Lower leg skin (tissue), 4 donors: ENCODE measurements at regions not wholly inside any gene's neighbourhood (a gene's known extent, or its start where the extent isn't known, plus 50 kb on each side); places are given as distances from the start of the nearest gene placed in this dataset.

Experiments used
- DNase-seq, 2 donors: peaks; one replicate each; pipeline ENCODE4 v3.0.0-alpha.2; 2019; ENCODE audit warnings: low spot score in 2 of 2
- H3K4me3 ChIP-seq: fragments of 200-600 bp; sonication (generic); 2 replicates; pipeline ENCODE4 v1.5.1; 2017; ENCODE audit warnings: mild to moderate bottlenecking, low read depth; ENCODE audit not compliant: poor library complexity, severe bottlenecking
- CTCF ChIP-seq, 3 donors: fragments of 450-650 bp; IDR thresholded peaks; one replicate each; pipeline ENCODE4 v1.5.1; 2016; ENCODE audit warnings: antibody characterized with exemption in 3 of 3, mild to moderate bottlenecking in 3 of 3, moderate library complexity in 2 of 3
- POLR2A ChIP-seq, 2 donors: fragments of 450-650 bp; IDR thresholded peaks; one replicate each; pipeline ENCODE4 v1.6.1; 2016 to 2017; ENCODE audit warnings: antibody characterized with exemption in 2 of 2, mild to moderate bottlenecking in 1 of 2, moderate library complexity in 1 of 2
- WGBS, 2 donors: methylation state at CpG; one replicate each; pipeline ENCODE4 v1.1.5; 2018; 5-methylcytosine and 5-hydroxymethylcytosine counted together
- intact Hi-C: fragments of 100-400 bp; cut with DNase I; formaldehyde crosslinking; loops from one replicate; pipeline ENCODE4 v1.15.0; 2023; ENCODE audit warnings: low total_unique reads

DNA sequence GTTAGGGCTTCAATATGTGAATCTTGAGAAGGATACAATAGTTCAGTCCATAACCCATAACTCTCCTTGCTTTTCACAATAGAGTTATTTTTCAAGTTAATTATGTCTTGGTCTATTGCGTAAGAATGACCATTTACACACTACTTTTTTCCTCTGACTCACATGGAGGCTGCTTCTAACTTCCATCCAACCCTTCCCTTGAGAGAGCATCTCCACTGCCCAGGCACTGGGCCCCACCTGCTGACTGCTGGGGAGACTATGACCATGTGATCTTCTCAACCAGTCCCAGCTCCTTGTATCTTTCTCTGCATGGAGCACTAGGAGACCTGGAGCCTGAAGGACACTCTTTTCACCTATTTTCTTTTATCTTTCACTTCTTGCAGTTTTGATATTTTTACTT, 251.5 kb downstream of the GPD2 start:
- no peak for DNase-seq
- no peak overlapping the region for H3K4me3 ChIP-seq
- WGBS, 2 donors: 93 to 95% methylated on average over 1 of the region's 1 CpG
- intact Hi-C loops: loop anchor here (5.0 kb wide), 1 partner anchor 140 kb away; no protein-coding TSS in a partner anchor
- no peak for TF ChIP-seq POLR2A (IDR thresholded peaks at IDR 0.05)
- no peak for TF ChIP-seq CTCF (IDR thresholded peaks at IDR 0.05)

- WGBS, 2 donors: 82 to 90% methylated on average over 1 of the region's 1 CpG
- H3K4me3 ChIP-seq: no peak overlapping the region
- no peak for DNase-seq
- no peak for TF ChIP-seq POLR2A (IDR thresholded peaks at IDR 0.05)
- TF ChIP-seq CTCF (IDR thresholded peaks at IDR 0.05): no peak
- intact Hi-C loops: loop anchor here (5.0 kb wide), 1 partner anchor 143 kb away; no protein-coding TSS in a partner anchor
These were observed 253.8 kb downstream of the GPD2 start for GRCh38 chr2:156689939-156690338.

GRCh38 chr2:156691014-156691413, 254.8 kb downstream of the GPD2 start:
- no peak for DNase-seq
- 88 to 92% methylated on average over 1 of the region's 1 CpG for WGBS, 2 donors
- TF ChIP-seq POLR2A (IDR thresholded peaks at IDR 0.05): no peak
- TF ChIP-seq CTCF (IDR thresholded peaks at IDR 0.05): no peak
- intact Hi-C loops: no loop called here
- no peak overlapping the region for H3K4me3 ChIP-seq

GRCh38 chr2:156695020-156695419, 258.8 kb downstream of the GPD2 start:
- intact Hi-C loops: no loop called here
- WGBS, 2 donors: 76 to 81% methylated on average over 4 of the region's 4 CpGs
- no peak for DNase-seq
- H3K4me3 ChIP-seq: no peak overlapping the region
- TF ChIP-seq POLR2A (IDR thresholded peaks at IDR 0.05) (no peak), CTCF (IDR thresholded peaks at IDR 0.05) (no peak)

DNA sequence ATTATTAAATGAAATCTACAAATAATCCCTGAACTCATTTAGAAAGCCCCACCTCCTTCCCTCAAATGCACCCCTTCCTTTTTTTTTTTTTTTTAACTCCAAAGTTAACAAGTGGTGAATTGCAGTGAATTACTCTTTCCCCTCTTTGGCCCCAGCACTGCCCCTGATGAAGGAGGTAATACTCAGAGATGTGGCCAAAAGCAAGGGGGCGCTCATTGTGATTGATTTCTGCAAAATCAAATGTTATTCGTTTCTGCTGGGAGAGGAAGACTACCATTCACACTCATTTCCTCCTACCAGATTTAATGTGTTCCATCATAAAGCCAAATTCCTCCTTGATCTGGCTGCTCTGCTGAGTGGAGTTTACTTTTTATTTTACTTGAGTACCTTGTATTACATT, 259.4 kb downstream of the GPD2 start:
- DNase-seq: no peak
- WGBS, 2 donors: 75 to 80% methylated on average over 2 of the region's 2 CpGs
- intact Hi-C loops: no loop called here
- no peak overlapping the region for H3K4me3 ChIP-seq
- TF ChIP-seq POLR2A (IDR thresholded peaks at IDR 0.05) (no peak), CTCF (IDR thresholded peaks at IDR 0.05) (no peak)

- 80 to 87% methylated on average over 4 of the region's 4 CpGs for WGBS, 2 donors
- no peak for DNase-seq
- TF ChIP-seq CTCF (IDR thresholded peaks at IDR 0.05) (no peak), POLR2A (IDR thresholded peaks at IDR 0.05) (no peak)
- no peak overlapping the region for H3K4me3 ChIP-seq
- intact Hi-C loops: no loop called here
These were observed 261.7 kb downstream of the GPD2 start for GRCh38 chr2:156697906-156698305.
